WTC11 (cell line): ENCODE measurements at regions not wholly inside any gene's neighbourhood (a gene's known extent, or its start where the extent isn't known, plus 50 kb on each side); places are given as distances from the start of the nearest gene placed in this dataset.
A peak's percentile ranks its signal among the peaks of the same experiment; 100 is the strongest.
"Not testable (repeated sequence)": the region's sequence is repeated elsewhere in the genome, so short reads cannot be mapped to it uniquely, and the experiment has no call there.

Experiments
- ATAC-seq: fragments of 200-7000 bp; cut with Tn5 transposase; 2 replicates; pipeline ENCODE4 v1.10.0; 2021; ENCODE audit warnings: mild to moderate bottlenecking, moderate library complexity
- CTCF ChIA-PET: fragments of 300-600 bp; sonication (Branson Sonifier 250); formaldehyde crosslinking; loops from one replicate; lab custom pipeline; 2021; ENCODE audit warnings: antibody characterized with exemption; lab: Charles Lee
- POLR2A ChIA-PET: fragments of 350-600 bp; sonication (Branson Sonifier 250); formaldehyde crosslinking; loops from one replicate; lab custom pipeline; 2021; ENCODE audit warnings: antibody characterized with exemption; lab: Charles Lee
- DNase-seq: peaks from one replicate; pipeline ENCODE4 v3.0.0; 2021; ENCODE audit warnings: low spot score
- H3K27ac Mint-ChIP-seq: 2 replicates; pipeline ENCODE4 v1.8.0; 2021; ENCODE audit warnings: mixed read lengths
- H3K27me3 Mint-ChIP-seq: 2 replicates; pipeline ENCODE4 v1.8.0; 2021; ENCODE audit warnings: low read depth, mild to moderate bottlenecking, moderate library complexity, mixed read lengths
- H3K36me3 Mint-ChIP-seq: 2 replicates; pipeline ENCODE4 v1.8.0; 2021; ENCODE audit warnings: mixed read lengths
- H3K4me1 Mint-ChIP-seq: 2 replicates; pipeline ENCODE4 v1.8.0; 2022; ENCODE audit warnings: mixed read lengths
- H3K4me3 Mint-ChIP-seq: 2 replicates; pipeline ENCODE4 v1.8.0; 2021; ENCODE audit warnings: mild to moderate bottlenecking, moderate library complexity, mixed read lengths
- H3K9me3 Mint-ChIP-seq: 2 replicates; pipeline ENCODE4 v1.8.0; 2021; ENCODE audit warnings: mixed read lengths
- E2F1 ChIP-seq: sonication (generic); formaldehyde crosslinking; IDR thresholded peaks from 2 replicates; pipeline ENCODE4 v1.8.0; 2022; ENCODE audit warnings: mild to moderate bottlenecking, missing genetic modification reagents
- EMX1 ChIP-seq: fragments of 250-450 bp; sonication (Bioruptor Pico); IDR thresholded peaks from 2 replicates; pipeline ENCODE4 v1.8.0; 2021; ENCODE audit warnings: mild to moderate bottlenecking
- ESRRA ChIP-seq: sonication (generic); formaldehyde crosslinking; IDR thresholded peaks from 2 replicates; pipeline ENCODE4 v1.8.1; 2022; ENCODE audit warnings: mild to moderate bottlenecking, missing genetic modification reagents, borderline replicate concordance
- FOXP4 ChIP-seq: sonication (generic); formaldehyde crosslinking; IDR thresholded peaks from 2 replicates; pipeline ENCODE4 v1.8.0; 2022; ENCODE audit warnings: mild to moderate bottlenecking, missing genetic modification reagents
- JUN ChIP-seq: sonication (generic); formaldehyde crosslinking; IDR thresholded peaks from 2 replicates; pipeline ENCODE4 v1.8.0; 2023; ENCODE audit warnings: mild to moderate bottlenecking, missing genetic modification reagents
- KAT7 ChIP-seq: sonication (generic); formaldehyde crosslinking; IDR thresholded peaks from 2 replicates; pipeline ENCODE4 v1.8.1; 2023; ENCODE audit warnings: missing genetic modification reagents, mild to moderate bottlenecking, borderline replicate concordance
- NR1H2 ChIP-seq: sonication (generic); formaldehyde crosslinking; IDR thresholded peaks from 2 replicates; pipeline ENCODE4 v1.9.0; 2021; ENCODE audit warnings: mild to moderate bottlenecking, moderate library complexity, missing genetic modification reagents
- NR3C1 ChIP-seq: sonication (generic); formaldehyde crosslinking; conservative IDR thresholded peaks from 2 replicates; pipeline ENCODE4 v1.8.1; 2023; ENCODE audit warnings: low read depth, mild to moderate bottlenecking, missing genetic modification reagents
- PRRX2 ChIP-seq: fragments of 250-450 bp; sonication (Bioruptor Pico); IDR thresholded peaks from 2 replicates; pipeline ENCODE4 v1.8.0; 2021; ENCODE audit warnings: mild to moderate bottlenecking
- SMAD4 ChIP-seq: sonication (generic); formaldehyde crosslinking; IDR thresholded peaks from 2 replicates; pipeline ENCODE4 v1.8.0; 2022; ENCODE audit warnings: mild to moderate bottlenecking, missing genetic modification reagents
- TP53 ChIP-seq: sonication (generic); formaldehyde crosslinking; IDR thresholded peaks from 2 replicates; pipeline ENCODE4 v1.8.1; 2023; ENCODE audit warnings: mild to moderate bottlenecking, missing genetic modification reagents
- ZBTB21 ChIP-seq: sonication (generic); formaldehyde crosslinking; IDR thresholded peaks from 2 replicates; pipeline ENCODE4 v1.8.1; 2023; ENCODE audit warnings: mild to moderate bottlenecking, missing genetic modification reagents, borderline replicate concordance
- TF ChIP-seq, protein P1 (sequence below): sonication (generic); formaldehyde crosslinking; IDR thresholded peaks from 2 replicates; pipeline ENCODE4 v1.8.1; 2022; ENCODE audit warnings: mild to moderate bottlenecking, moderate library complexity, missing genetic modification reagents
- TF ChIP-seq, protein P2 (sequence below): fragments of 200-600 bp; IDR thresholded peaks from 2 replicates; pipeline ENCODE4 v1.8.0; 2022; ENCODE audit warnings: antibody characterized with exemption

- TF ChIP-seq E2F1 (CRISPR knock-in tag) (no peak), NR3C1 (no peak), EMX1 (CRISPR knock-in tag) (no peak)
Measured at GRCh38 chr7:35878351-35878750, 77.5 kb downstream of the SEPTIN7 start (continued).

DNA sequence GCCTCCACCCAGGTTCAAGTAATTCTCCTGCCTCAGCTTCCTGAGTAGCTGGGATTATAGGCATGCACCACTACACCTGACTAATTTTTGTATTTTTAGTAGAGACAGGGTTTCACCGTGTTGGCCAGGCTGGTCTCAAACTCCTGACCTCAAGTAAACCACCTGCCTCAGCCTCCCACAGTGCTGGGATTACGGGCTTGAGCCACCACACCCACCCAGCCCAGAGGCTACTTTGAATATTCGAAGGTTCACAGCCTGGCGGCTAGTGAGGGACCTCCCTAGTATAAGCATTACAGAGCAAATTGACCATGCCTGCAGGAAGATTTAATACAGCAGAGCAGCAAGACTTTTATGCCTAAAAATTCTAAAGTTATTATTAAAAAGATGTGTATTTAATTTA lies 86.6 kb downstream of the SEPTIN7 start:
- peak; percentile 98 for ATAC-seq
- H3K9me3 Mint-ChIP-seq, CTCF ChIA-PET, H3K4me3 Mint-ChIP-seq, H3K27ac Mint-ChIP-seq, H3K27me3 Mint-ChIP-seq, POLR2A ChIA-PET, H3K4me1 Mint-ChIP-seq: not testable (repeated sequence)
- peaks cover 21% of the 10 kb centered on the region for H3K36me3 Mint-ChIP-seq
- DNase-seq, result peak; percentile 43

- Mint-ChIP-seq H3K27ac (no peak overlapping the region), H3K36me3 (peaks cover 20% of the 10 kb centered on the region), H3K9me3 (no peaks in the 10 kb centered on the region), H3K4me3 (no peak overlapping the region), H3K27me3 (no peaks in the 10 kb centered on the region), H3K4me1 (peaks cover 15% of the 10 kb centered on the region)
- no peak for TF ChIP-seq TP53 (CRISPR knock-in tag)
- no peak for TF ChIP-seq ZBTB21 (CRISPR knock-in tag)
- TF ChIP-seq, protein P1, sequence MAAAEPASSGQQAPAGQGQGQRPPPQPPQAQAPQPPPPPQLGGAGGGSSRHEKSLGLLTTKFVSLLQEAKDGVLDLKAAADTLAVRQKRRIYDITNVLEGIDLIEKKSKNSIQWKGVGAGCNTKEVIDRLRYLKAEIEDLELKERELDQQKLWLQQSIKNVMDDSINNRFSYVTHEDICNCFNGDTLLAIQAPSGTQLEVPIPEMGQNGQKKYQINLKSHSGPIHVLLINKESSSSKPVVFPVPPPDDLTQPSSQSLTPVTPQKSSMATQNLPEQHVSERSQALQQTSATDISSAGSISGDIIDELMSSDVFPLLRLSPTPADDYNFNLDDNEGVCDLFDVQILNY (CRISPR knock-in tag), result no peak
- no peak for TF ChIP-seq KAT7 (CRISPR knock-in tag)
- no peak for TF ChIP-seq JUN (CRISPR knock-in tag)
- no peak for TF ChIP-seq ESRRA (CRISPR knock-in tag)
- TF ChIP-seq, protein P2, sequence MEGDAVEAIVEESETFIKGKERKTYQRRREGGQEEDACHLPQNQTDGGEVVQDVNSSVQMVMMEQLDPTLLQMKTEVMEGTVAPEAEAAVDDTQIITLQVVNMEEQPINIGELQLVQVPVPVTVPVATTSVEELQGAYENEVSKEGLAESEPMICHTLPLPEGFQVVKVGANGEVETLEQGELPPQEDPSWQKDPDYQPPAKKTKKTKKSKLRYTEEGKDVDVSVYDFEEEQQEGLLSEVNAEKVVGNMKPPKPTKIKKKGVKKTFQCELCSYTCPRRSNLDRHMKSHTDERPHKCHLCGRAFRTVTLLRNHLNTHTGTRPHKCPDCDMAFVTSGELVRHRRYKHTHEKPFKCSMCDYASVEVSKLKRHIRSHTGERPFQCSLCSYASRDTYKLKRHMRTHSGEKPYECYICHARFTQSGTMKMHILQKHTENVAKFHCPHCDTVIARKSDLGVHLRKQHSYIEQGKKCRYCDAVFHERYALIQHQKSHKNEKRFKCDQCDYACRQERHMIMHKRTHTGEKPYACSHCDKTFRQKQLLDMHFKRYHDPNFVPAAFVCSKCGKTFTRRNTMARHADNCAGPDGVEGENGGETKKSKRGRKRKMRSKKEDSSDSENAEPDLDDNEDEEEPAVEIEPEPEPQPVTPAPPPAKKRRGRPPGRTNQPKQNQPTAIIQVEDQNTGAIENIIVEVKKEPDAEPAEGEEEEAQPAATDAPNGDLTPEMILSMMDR, result no peak
- no peak for TF ChIP-seq NR1H2 (CRISPR knock-in tag)
- no peak for TF ChIP-seq SMAD4 (CRISPR knock-in tag)
- ATAC-seq (no peak), DNase-seq (no peak)
- ChIA-PET POLR2A (no interaction called here), CTCF (no interaction called here)
Measured at GRCh38 chr7:35889001-35889400, 88.1 kb downstream of the SEPTIN7 start.

- Mint-ChIP-seq H3K4me1 (peaks cover 15% of the 10 kb centered on the region), H3K4me3 (no peak overlapping the region), H3K9me3 (no peaks in the 10 kb centered on the region), H3K27me3 (no peaks in the 10 kb centered on the region), H3K36me3 (peaks cover 18% of the 10 kb centered on the region), H3K27ac (no peak overlapping the region; the same call in 1 of the 2 replicates)
- ATAC-seq (no peak), DNase-seq (no peak)
- TF ChIP-seq PRRX2 (CRISPR knock-in tag) (no peak), FOXP4 (CRISPR knock-in tag) (no peak)
- ChIA-PET POLR2A (no interaction called here), CTCF (no interaction called here)
Measured at GRCh38 chr7:35889870-35890269, 89.0 kb downstream of the SEPTIN7 start.
